ENCODE measurements at regions not wholly inside any gene's neighbourhood (a gene's known extent, or its start where the extent isn't known, plus 50 kb on each side); places are given as distances from the start of the nearest gene placed in this dataset.
"Not testable (repeated sequence)": the region's sequence is repeated elsewhere in the genome, so short reads cannot be mapped to it uniquely, and the experiment has no call there.

DNA sequence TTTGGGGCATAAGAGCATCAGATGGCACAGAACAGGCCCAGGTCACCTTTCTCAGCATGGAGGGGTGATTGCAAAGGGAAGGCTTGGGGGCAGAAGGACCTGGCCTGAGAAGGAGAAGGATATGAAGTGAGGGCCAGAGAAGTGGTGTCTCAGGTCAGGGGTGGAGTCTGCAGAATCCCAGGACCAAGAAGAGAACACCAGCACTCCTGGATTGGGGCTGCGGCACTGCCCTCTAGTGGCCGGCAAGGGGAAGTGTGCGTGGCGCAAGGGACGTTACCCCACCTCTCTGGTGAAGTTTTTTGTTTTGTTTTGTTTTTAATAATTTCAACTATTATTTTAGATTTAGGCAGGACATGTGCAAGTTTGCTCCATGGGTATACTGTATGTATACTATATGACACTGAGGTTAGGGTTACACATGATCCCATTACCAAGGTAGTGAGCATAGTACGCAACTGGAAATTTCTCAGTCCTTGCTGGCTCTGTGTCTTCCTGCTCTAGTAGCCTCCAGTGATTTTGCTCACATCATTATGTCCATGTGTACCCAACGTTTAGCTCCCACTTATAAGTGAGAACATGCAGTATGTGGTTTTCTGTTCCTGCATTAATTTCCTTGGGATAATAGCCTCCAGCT lies 1548.6 kb downstream of the EFNA5 start:
- peak; percentile 3 for DNase-seq (ENCODE audit: low spot score)

DNA sequence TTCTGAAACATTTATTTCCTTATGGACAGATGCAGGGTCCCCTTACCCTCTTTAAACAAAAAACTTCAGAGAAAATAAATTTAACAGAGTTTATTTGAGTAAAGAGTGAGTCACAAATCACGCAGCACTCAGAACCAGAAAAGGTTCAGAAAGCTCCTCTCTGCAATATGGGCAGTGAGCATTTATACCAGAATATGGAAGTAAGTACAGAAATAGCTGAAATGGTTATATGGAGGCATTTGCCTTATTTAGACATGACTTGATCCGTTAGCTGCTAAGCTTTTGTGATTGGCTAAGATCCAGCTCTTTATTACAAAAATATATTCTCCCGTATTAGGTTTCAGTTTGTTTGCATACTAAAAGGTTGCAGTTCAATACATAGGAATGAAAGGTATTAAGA lies 1554.1 kb downstream of the EFNA5 start:
- DNase-seq (ENCODE audit: low spot score): no peak

DNA sequence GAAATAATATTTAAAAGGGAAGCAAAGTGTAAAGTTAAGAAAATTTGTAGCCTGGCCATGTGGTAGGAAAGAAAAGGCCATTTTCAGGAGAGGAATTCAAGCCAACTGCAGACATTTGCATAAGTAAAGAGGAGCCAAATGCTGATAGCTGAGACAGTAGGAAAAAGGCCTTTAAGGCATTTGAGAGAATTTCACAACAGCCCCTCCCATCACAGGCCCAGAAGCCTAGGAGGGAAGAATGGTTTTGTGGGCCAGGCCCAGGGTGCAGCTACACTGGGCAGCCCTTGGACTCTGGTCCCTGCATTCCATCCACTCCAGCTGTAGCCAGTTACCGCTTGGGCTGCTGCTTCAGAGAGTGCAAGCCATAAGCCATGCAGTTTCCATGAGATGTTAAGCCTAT lies 1556.8 kb downstream of the EFNA5 start:
- no peak for DNase-seq (ENCODE audit: low spot score)

DNA sequence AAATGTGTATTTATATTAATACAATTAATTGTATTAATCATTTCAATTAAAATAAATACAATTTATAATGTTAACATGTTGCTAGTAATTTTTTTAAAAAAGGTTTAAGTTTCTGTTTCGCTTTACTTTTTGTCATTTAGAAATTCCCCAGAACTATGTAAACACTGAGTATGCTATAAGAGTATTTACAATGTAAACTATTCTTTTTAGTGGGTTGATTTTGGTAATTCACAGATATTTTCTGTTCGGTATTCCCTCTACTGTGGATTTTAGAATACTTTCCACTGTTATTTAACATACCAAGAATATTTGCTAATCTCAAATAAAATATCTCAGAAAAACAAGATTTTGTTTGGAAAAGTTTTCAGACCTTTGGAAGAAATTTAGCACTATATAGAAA lies 1564.4 kb downstream of the EFNA5 start:
- no peak for DNase-seq (ENCODE audit: low spot score)

DNA sequence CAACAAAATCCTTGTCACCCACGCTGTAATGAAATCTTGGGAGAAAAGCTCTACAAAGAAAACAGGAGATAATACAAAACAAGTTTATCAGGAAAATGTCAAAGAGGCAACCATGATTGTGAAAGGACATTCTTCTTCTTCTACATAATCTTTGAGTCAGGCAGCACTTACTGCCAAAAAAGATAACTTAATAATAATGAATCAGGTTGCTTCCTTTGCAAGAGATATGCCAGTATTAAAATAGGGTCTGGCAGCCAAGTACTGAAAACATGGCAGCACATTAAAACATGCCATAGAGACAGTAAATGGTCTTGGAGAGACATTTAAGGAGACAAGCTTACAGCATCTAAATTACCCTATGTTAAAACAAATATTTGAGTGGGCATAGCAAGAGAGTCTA lies 1573.4 kb downstream of the EFNA5 start:
- DNase-seq (ENCODE audit: low spot score): no peak

DNA sequence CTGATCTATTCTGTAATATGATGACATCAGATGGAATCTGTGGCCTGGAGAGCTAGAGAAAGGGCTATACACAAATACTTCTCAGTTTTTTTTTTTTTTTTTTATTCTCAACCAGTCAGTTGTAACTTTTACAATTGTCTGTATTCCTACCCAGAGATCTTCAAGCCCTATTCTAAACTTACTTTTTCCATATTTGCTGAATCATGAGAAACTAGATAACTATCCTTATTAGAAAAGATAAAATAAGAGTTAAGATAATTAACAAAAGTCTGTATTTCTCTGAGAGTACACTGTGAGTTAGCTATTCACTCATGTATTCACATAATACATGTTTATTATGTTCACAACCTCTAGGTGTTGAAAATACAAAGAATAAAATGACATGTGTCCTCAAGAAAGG lies 1575.9 kb downstream of the EFNA5 start:
- no peak for DNase-seq (ENCODE audit: low spot score)

DNA sequence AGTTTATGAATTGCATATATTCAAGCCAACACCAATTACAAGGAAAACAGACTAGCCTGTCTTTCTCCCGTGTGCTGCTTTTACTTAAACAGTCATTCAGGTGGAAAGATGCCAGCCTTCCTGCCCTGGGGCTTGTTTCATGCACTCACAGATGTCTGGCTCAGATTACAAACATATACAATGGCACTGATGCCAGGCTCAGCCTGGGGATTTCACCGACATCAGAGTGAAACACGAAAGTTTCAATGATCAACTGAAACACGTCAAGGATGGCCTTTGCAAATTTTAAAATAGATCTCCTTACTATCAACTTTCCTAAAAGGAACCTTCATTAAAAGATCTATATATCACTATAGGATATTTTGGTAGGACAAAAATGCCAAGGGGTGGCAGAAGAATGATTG lies 1576.5 kb downstream of the EFNA5 start:
- no peak for DNase-seq (ENCODE audit: low spot score)

DNA sequence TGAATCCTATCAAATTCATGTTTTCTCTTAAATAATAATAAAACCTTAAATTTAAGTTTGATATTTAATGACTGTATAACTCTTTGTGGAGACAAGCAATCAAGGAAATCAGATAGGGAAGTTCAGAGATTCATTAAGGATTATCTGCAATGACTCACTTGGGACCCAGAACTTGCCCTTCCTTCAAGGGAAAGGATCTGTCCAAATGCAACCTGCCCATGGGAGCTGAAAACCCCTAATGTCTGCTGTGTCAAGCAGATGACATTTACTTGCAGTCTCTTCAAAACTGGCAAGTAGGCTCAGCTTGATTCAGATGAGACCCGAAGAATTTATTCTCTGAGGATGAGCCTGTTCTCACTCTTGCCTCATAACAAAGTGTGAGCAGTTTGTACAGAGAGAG lies 1577.6 kb downstream of the EFNA5 start:
- DNase-seq (ENCODE audit: low spot score): no peak

DNA sequence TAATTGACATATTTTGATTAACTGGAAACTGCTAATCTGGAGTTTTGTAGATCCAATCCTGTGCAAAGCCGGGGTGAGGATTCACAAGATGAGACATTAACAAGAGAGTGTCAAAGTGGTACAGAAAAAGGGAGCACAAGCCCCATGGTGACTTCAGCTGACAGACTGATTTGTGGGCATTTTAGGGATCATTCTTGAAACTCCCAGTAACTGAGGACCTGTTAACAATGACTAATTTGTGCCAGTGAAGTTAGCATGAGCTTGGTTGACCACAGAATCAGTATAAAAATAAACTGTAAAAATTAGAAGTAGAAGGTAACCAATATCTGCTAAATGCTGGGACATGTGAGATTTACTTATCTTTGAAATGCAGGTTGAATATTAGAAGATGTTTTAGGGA lies 1578.3 kb downstream of the EFNA5 start:
- DNase-seq (ENCODE audit: low spot score): no peak

DNA sequence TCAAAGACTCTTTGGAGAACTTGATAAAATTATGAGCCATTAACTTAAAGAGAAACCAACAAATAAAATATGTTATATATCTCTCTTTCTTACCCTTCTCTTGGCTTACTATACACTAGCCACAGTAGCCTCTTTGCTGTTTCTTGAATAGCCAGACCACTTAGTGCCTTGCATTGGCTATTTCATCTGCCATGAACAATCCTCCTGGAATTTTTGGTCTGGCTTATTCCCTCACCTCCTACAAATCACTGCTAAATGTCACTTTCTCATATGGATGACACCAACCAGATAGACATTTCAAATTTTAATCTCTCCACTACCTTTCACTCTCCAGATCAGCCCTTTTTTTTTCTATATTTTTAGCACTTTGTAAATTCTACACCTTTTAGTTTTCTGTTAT lies 1581.7 kb downstream of the EFNA5 start:
- no peak for DNase-seq (ENCODE audit: low spot score)

DNA sequence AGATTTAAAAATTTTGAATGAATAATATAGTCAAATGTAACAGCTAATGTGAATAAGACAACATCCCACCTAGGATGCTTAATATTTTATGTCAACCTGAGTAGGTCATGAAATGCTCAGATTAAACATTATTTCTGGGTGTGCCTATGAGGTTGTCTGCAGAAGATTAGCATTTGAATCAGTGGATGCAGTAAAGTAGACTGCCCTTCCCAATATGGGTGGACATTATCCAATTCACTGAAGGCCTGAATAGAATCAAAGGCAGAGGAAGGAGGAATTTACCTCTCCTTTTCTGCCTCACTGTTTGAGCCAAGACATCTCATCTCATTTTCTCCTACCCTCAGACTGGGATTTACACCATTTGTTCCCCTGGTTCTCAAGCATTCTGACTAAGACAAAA lies 1582.3 kb downstream of the EFNA5 start:
- no peak for DNase-seq (ENCODE audit: low spot score)

DNA sequence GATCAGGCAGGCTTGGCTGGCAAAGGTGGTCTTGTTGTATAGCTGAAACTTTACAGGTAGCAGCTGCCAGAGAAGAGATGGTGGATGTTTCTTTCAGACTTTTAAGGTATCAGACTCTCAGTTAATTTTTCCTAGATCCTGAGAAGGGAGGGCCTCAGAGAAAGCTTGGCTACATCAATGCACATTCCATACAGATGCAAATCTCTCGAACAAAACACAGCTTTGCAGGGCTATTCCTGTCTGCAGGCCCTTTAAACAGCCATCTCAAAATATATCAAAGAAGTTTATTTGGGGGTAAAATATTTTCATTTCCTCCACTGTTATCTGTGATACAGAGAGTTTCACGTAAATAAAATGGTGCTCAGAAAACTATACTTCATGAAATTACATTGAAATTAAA lies 1584.4 kb downstream of the EFNA5 start:
- no peak for DNase-seq (ENCODE audit: low spot score)

DNA sequence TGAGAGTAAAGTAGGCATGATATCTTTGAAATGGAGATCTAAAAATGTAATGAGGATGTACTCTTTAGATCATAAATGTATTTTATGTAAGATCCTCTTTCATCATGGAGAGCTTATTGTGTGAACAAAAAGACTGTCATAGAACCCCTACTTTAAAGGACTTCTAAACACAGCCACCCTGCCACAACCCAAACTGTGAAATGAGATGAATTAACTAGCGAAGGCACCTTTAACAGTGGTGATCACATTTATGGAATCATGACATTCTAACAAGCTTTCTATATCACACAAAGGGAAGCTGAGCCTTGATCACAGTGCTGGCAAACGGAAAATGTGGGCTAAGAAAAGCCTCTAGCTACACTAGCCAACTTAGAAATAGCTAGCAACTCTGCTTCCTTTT lies 1585.2 kb downstream of the EFNA5 start:
- DNase-seq (ENCODE audit: low spot score): no peak

DNA sequence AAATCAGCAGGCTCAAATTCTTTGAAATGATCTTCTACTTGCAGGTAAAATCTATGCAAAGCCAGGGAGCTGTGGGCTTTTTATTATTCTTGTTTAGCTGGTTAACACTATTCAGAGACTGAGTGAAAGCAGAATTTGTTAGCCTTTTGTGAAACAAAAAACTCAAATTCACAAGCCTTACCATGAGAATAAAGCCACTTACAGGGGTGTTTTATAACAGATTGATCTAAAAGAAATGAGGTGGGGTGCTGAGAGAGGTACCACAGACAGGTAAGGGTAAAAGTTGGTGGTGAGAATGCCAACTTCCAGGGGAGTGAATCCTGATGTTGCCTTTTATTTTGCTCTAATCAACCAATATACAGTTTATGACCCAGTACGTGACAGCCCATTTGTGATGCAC lies 1585.6 kb downstream of the EFNA5 start:
- DNase-seq (ENCODE audit: low spot score): no peak

DNA sequence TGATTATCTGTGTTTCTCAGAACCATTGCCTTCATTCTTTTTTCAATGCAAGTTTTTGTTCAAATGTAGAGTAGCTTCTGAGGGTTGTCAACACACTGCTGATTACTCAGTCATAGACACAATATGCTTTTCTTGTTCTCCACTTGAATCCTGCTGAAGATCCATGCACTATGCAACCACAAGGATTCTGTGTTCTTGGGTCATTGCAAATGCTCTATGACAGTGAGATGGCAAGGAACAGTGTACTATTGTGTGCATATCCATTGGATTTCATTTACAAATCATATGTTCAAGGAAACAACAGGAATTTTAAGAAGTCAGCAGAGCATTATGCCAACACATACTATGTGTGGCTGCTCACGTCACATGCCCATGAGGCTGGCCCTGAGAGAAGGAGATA lies 1590.2 kb downstream of the EFNA5 start:
- DNase-seq (ENCODE audit: low spot score): no peak

DNA sequence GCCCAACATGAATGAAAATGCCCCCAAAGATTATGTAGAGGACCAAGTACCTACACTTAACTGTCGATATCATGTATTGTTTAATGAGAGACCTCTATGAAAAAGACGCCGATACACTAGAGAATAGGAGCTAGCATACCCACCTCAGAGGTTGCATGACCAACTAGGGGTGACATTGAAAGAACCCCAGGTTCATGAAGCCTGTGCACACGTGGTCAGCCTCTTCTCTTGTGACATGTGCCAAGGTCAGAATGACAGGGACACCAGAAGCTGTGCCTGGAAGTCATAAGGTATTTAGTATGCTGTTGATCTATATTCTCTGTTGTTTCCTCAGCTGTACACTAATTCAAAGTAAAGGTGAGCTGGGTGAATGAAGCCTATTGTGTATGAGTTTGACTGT lies 1594.1 kb downstream of the EFNA5 start:
- no peak for DNase-seq (ENCODE audit: low spot score)

DNA sequence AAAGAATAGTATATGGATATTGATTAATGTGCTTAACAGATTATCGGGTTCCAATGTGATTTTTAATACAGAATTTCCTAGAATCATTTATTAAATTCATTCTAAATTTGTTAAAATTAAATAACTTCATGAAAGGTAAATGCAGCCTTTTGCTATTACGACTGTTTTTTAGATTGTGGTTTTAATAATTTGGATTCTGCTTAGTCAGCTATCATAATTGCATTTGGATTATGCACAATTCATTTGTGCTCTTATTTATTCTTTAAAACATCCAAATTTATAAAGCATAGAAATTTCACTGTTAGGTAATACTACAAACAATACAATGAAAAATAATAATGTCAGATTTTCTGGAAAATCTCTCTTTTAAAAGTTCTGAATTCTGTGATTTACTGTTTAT lies 1598.5 kb downstream of the EFNA5 start:
- DNase-seq (ENCODE audit: low spot score): no peak

DNA sequence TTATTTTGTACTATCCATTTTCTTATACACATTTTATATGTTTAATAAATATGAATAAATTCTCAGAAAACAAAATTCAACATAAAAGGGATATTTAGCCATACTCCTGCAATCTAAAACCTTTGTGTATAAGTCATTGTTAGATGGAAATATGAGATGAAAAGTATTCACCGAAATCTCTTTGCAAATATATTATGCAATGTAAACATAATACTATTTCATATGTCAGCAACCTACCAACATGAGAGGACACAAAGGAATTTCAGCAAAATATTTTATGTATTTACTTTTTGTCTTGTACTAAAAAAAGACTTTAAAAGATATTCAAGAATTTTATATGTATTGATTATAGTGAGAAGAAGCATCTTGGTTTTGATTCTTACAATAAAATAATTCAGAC lies 1623.4 kb downstream of the EFNA5 start:
- DNase-seq (ENCODE audit: low spot score): no peak

DNA sequence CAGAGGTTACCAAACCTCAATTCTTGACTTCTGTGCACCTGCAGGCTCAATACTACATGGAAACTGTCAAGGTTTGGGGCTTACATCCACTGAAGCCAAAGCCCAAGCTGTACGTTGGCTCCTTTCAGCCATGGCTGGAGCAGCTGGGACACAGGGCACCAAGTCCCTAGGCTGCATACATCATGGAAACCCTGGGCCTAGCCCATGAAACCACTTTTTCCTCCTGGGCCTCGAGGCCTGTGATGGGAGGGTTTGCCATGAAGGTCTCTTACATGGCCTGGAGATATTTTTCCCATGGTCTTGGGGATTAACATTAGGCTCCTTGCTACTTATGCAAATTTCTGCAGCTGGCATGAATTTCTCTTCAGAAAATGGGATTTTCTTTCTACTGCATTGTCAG lies 1638.7 kb downstream of the EFNA5 start:
- DNase-seq (ENCODE audit: low spot score): not testable (repeated sequence)

DNA sequence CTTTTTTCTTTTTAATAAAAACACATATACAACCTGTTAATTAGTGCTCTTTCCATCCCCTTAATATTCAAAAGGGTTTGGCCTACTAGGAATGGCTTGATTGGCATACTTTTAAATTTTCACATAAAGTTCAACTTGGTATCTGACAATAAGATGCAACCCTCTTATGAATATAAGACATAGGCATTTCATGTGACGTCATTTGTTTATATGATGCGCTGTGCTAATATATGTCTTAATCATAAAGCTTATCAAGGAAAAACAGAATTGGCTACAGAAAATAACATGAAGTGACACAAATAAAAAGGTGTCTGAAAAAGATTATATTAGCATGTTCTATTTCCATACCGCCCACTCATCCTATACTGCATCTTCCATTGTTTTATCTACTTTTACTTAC lies 1642.4 kb downstream of the EFNA5 start:
- DNase-seq (ENCODE audit: low spot score): no peak

DNA sequence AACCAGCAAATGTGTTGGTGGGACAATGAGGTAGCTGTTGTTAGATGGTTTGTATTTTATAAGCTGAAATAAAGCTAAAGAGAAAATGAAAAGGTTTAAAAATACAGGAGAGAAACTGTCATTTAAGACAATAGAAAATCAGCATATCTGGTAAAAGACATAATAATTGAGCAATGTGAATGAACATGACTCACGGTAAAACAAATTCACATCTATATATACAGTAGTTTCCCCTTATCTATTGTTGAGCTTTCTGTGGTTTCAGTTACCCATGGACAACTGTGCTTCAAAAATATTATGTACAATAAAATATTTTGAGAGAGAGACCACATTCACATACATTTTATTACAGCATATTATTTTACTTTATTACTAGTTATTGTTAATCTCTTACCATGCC lies 1649.8 kb downstream of the EFNA5 start:
- DNase-seq (ENCODE audit: low spot score): no peak

DNA sequence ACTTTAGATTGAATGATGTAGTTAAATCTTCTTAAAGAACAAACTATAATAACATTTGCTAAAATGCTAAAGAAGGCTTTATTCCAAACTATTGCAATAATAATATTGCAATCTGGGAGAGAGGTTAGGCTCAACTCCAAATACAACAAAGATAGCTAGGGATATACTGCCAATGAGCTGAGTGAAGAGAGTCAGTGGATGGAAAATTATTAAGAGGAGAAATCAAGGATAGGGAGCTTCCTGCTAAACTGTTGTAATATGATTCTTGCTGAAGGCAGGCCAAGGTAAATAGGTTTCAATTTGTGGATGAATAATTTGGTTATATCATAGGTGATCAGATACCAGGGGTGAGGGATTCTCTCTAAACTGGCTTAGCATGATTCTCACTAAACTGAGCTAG lies 1651.5 kb downstream of the EFNA5 start:
- no peak for DNase-seq (ENCODE audit: low spot score)

DNA sequence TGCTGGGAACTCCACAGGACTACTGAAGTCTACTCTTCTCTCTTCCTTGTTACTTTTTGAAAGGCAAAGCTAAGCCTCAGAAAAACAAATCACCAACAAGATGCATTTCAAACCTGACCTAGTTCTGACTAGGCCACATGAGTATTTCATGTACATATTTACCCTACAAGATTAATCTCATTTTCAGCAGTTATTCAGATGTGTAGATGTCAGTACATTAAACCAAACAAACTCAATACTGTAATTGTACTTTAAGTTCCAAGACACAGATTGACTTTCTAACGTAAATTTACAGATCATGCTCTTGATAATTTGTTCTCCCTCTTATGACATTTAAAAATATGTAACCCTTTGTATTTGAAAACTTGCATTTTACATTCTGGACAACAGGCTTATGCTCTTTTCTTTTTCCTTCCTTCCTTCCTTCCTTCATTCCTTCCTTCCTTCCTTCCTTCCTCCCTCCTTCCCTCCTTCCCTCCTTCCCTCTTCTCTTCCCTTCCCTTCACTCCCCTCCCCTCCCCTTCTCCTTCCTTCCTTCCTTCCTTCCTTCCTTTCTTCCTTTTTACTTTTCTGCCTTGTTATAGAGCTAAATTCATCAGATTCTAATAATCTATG lies 1653.4 kb downstream of the EFNA5 start:
- DNase-seq (ENCODE audit: low spot score): no peak

DNA sequence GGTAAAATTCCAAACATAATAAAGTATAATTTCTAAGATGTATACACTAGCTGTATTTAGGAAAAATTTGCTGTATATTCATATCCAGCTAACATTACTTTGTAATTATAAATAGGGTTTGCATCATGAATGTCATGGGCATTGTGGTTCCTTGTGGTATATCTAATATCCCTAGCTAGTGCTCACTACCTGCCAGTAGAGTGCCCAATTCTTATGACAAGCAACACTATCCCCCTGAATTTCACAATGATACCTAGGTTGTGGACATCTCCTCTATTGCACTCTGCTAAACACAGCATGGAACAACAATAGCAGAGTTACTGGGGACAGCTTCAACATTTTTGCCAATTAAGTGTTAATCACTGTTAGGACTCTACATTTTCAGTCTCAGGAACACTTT lies 1656.5 kb downstream of the EFNA5 start:
- no peak for DNase-seq (ENCODE audit: low spot score)

DNA sequence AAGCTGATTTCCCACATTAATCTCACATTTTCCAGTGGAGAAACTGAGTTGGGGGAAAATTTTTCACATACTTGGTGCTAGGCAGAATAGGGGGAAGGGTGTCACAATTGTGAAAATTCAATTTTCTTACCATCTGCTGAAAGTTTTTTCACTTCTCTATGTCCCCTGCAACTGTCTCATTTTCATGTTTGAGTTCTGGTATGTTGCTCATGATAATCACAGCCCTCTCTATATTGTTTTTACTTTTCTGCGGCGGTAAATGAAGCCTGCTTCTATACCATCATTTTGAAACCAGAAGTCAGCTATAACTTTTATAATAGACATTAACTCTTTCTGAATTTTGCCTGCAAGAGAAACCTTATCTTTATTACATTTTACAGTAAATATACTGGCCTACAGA lies 1664.5 kb downstream of the EFNA5 start:
- no peak for DNase-seq (ENCODE audit: low spot score)
